ENCODE measurements at regions not wholly inside any gene's neighbourhood (a gene's known extent, or its start where the extent isn't known, plus 50 kb on each side); places are given as distances from the start of the nearest gene placed in this dataset.

- no peak for TF ChIP-seq CTCF (IDR thresholded peaks at IDR 0.05; ENCODE audit: low read depth, low read length, poor library complexity, severe bottlenecking)
- TF ChIP-seq EZH2phosphoT487 (IDR thresholded peaks at IDR 0.05; ENCODE audit: borderline replicate concordance, low read length) = no peak
Observed at GRCh38 chr5:61735995-61736394, 403.9 kb downstream of the ZSWIM6 start.

All from DOHH2 (cell line).